IMR-90 (cell line): ENCODE measurements at regions not wholly inside any gene's neighbourhood (a gene's known extent, or its start where the extent isn't known, plus 50 kb on each side); places are given as distances from the start of the nearest gene placed in this dataset.

Experiments
- ATAC-seq: fragments of 200-7000 bp; cut with Tn5 transposase; 2 replicates; pipeline ENCODE4 v1.9.1; 2020; ENCODE audit warnings: low read depth, mild to moderate bottlenecking, moderate library complexity
- BruUV-seq: library from RNA; stranded (reverse); fragments of 400-500 nt; replicated peaks from 2 replicates; lab custom pipeline; 2021; lab: Mats Ljungman, UMichigan
- CTCF ChIA-PET: fragments of 300-600 bp; formaldehyde crosslinking; extraction: SDS; loops from one replicate; lab custom pipeline; 2021; ENCODE audit warnings: antibody characterized with exemption; lab: Yijun Ruan, JAX
- POLR2A ChIA-PET: fragments of 300-600 bp; sonication (Branson Sonifier 250); formaldehyde crosslinking; loops from one replicate; lab custom pipeline; 2022; ENCODE audit warnings: antibody characterized with exemption; ENCODE audit not compliant: unreplicated experiment; lab: Charles Lee
- DNase-seq: peaks from one replicate; pipeline ENCODE4 v3.0.0; 2013
- H2AFZ ChIP-seq: replicated peaks from 2 replicates; pipeline ENCODE3; 2013; ENCODE audit warnings: low read length, mild to moderate bottlenecking; ENCODE audit not compliant: poor library complexity
- H2AK5ac ChIP-seq: 2 replicates; pipeline ENCODE4 v1.6.1; 2013; ENCODE audit warnings: low read depth, low read length, inconsistent platforms
- H2AK9ac ChIP-seq: replicated peaks from 2 replicates; pipeline ENCODE3; 2013; ENCODE audit warnings: mild to moderate bottlenecking, low read depth, low read length, moderate library complexity; ENCODE audit not compliant: poor library complexity
- H2BK120ac ChIP-seq: 2 replicates; pipeline ENCODE4 v1.6.1; 2013; ENCODE audit warnings: low read depth, low read length, inconsistent platforms
- H2BK15ac ChIP-seq: 3 replicates; pipeline ENCODE4 v1.6.1; 2013; ENCODE audit warnings: low read depth, low read length, inconsistent platforms
- H2BK20ac ChIP-seq: 2 replicates; pipeline ENCODE4 v1.6.1; 2013; ENCODE audit warnings: low read depth, mild to moderate bottlenecking, inconsistent platforms, low read length, moderate library complexity
- H2BK5ac ChIP-seq: 2 replicates; pipeline ENCODE4 v1.6.1; 2013; ENCODE audit warnings: mild to moderate bottlenecking, low read depth, low read length, inconsistent platforms; ENCODE audit not compliant: poor library complexity, severe bottlenecking
- H3K14ac ChIP-seq: replicated peaks from 2 replicates; pipeline ENCODE4 v1.6.1; 2013; ENCODE audit warnings: low read depth, low read length, inconsistent platforms
- H3K18ac ChIP-seq: 2 replicates; pipeline ENCODE4 v1.6.1; 2013; ENCODE audit warnings: low read depth, low read length, control low read depth
- H3K23ac ChIP-seq: 2 replicates; pipeline ENCODE4 v1.6.1; 2013; ENCODE audit warnings: low read depth, low read length, inconsistent platforms
- H3K27ac ChIP-seq: 2 replicates; pipeline ENCODE4 v1.5.1; 2013; ENCODE audit warnings: mild to moderate bottlenecking, control low read depth, low read length; ENCODE audit not compliant: insufficient read depth
- H3K27me3 ChIP-seq: 2 replicates; pipeline ENCODE4 v1.6.1; 2013; ENCODE audit warnings: low read length; ENCODE audit not compliant: control insufficient read depth, insufficient read depth
- H3K36me3 ChIP-seq: 2 replicates; pipeline ENCODE4 v1.6.1; 2013; ENCODE audit warnings: low read length, mixed read lengths; ENCODE audit not compliant: control insufficient read depth, insufficient read depth
- H3K4ac ChIP-seq: 2 replicates; pipeline ENCODE4 v1.6.1; 2013; ENCODE audit warnings: low read depth, low read length, inconsistent platforms
- H3K4me1 ChIP-seq: 2 replicates; pipeline ENCODE4 v1.6.1; 2013; ENCODE audit warnings: low read length, mixed read lengths; ENCODE audit not compliant: control insufficient read depth, insufficient read depth
- H3K4me2 ChIP-seq: 2 replicates; pipeline ENCODE4 v1.6.1; 2013; ENCODE audit warnings: low read depth, mild to moderate bottlenecking, control low read depth, low read length, moderate library complexity
- H3K4me3 ChIP-seq: 2 replicates; pipeline ENCODE4 v1.5.1; 2013; ENCODE audit warnings: low read depth, mild to moderate bottlenecking, control low read depth, low read length, moderate library complexity; ENCODE audit not compliant: insufficient read depth
- H3K56ac ChIP-seq: 2 replicates; pipeline ENCODE4 v1.6.1; 2013; ENCODE audit warnings: low read length, inconsistent platforms; ENCODE audit not compliant: insufficient read depth; ENCODE audit errors: extremely low read depth
- H3K79me1 ChIP-seq, 2 experiments: 2 replicates each; pipeline ENCODE4 v1.6.1; 2013; ENCODE audit warnings: low read length in 2 of 2, inconsistent platforms in 1 of 2, low read depth in 1 of 2
- H3K9ac ChIP-seq: 2 replicates; pipeline ENCODE4 v1.6.1; 2013; ENCODE audit warnings: low read depth, low read length, control low read depth
- H3K9me1 ChIP-seq: 2 replicates; pipeline ENCODE4 v1.6.1; 2013; ENCODE audit warnings: low read length, inconsistent platforms; ENCODE audit not compliant: insufficient read depth
- H3K9me3 ChIP-seq: 2 replicates; pipeline ENCODE4 v1.6.1; 2013; ENCODE audit warnings: low read length; ENCODE audit not compliant: control insufficient read depth, insufficient read depth
- H4K20me1 ChIP-seq: 2 replicates; pipeline ENCODE4 v1.6.1; 2013; ENCODE audit warnings: low read length, inconsistent platforms; ENCODE audit not compliant: insufficient read depth
- H4K5ac ChIP-seq: 2 replicates; pipeline ENCODE4 v1.6.1; 2013; ENCODE audit warnings: mild to moderate bottlenecking, low read depth, low read length, control low read depth
- H4K8ac ChIP-seq, 2 experiments: 2 replicates each; pipeline ENCODE4 v1.6.1; 2013; ENCODE audit warnings: low read depth in 2 of 2, low read length in 2 of 2, control low read depth in 1 of 2, inconsistent platforms in 1 of 2
- H4K91ac ChIP-seq: 2 replicates; pipeline ENCODE4 v1.6.1; 2013; ENCODE audit warnings: low read depth, low read length, inconsistent platforms; ENCODE audit not compliant: insufficient read depth
- BHLHE40 ChIP-seq: fragments of 150-350 bp; IDR thresholded peaks from 2 replicates; pipeline ENCODE4 v1.6.1; 2016; ENCODE audit warnings: mild to moderate bottlenecking, low read depth, low read length
- CEBPB ChIP-seq: IDR thresholded peaks from 2 replicates; pipeline ENCODE4 v1.6.1; 2012; ENCODE audit warnings: low read depth, low read length, improper control_type of control experiment
- CHD1 ChIP-seq: IDR thresholded peaks from 2 replicates; pipeline ENCODE4 v1.6.1; 2012; ENCODE audit warnings: low read depth, low read length, improper control_type of control experiment
- MAZ ChIP-seq: IDR thresholded peaks from 2 replicates; pipeline ENCODE4 v1.6.1; 2012; ENCODE audit warnings: low read depth, mild to moderate bottlenecking, low read length, improper control_type of control experiment, moderate library complexity, borderline replicate concordance
- MXI1 ChIP-seq: IDR thresholded peaks from 2 replicates; pipeline ENCODE4 v1.6.1; 2012; ENCODE audit warnings: low read depth, mild to moderate bottlenecking, low read length, moderate library complexity, borderline replicate concordance
- NFE2L2 ChIP-seq: fragments of 150-350 bp; IDR thresholded peaks from 2 replicates; pipeline ENCODE4 v1.6.1; 2016; ENCODE audit warnings: low read depth, mild to moderate bottlenecking, low read length
- RCOR1 ChIP-seq: IDR thresholded peaks from 2 replicates; pipeline ENCODE4 v1.6.1; 2012; ENCODE audit warnings: mild to moderate bottlenecking, low read length, improper control_type of control experiment; ENCODE audit not compliant: insufficient replicate concordance
- RFX5 ChIP-seq: IDR thresholded peaks from 2 replicates; pipeline ENCODE4 v1.8.0; 2012; ENCODE audit warnings: low read depth, mild to moderate bottlenecking, low read length, moderate library complexity
- SMC3 ChIP-seq: fragments of 150-350 bp; IDR thresholded peaks from 2 replicates; pipeline ENCODE4 v1.6.1; 2016; ENCODE audit warnings: low read depth, mild to moderate bottlenecking, antibody characterized with exemption, low read length, moderate library complexity
- WGBS, 2 experiments: methylation state at CpG; one replicate each; pipeline versions ENCODE4 v1.1.5 to v1.1.7; 2013; ENCODE audit warnings: missing lambda C conversion rate in 2 of 2; ENCODE audit not compliant: insufficient read length in 1 of 2; ENCODE audit errors: extremely low coverage in 2 of 2; 5-methylcytosine and 5-hydroxymethylcytosine counted together
- dilution Hi-C: fragments of 300-500 bp; cut with HindIII; formaldehyde crosslinking; loops from one replicate; pipeline ENCODE4 v1.14.3; 2018; ENCODE audit warnings: low sequenced_read_pairs; ENCODE audit not compliant: unreplicated experiment
- in situ Hi-C: fragments of 300-500 bp; cut with MboI; formaldehyde crosslinking; loops from 3 replicates; pipeline ENCODE4 v1.14.3; 2019; ENCODE audit warnings: low sequenced_read_pairs, inconsistent platforms, mixed read lengths
- intact Hi-C: fragments of 100-400 bp; cut with micrococcal nuclease; formaldehyde crosslinking; loops from 2 replicates; pipeline ENCODE4 v1.10.0; 2022
- TF ChIP-seq, protein P1 (sequence below): conservative IDR thresholded peaks from 2 replicates; pipeline ENCODE4 v1.5.1; 2012; ENCODE audit warnings: mild to moderate bottlenecking, low read depth, low read length, improper control_type of control experiment

DNA sequence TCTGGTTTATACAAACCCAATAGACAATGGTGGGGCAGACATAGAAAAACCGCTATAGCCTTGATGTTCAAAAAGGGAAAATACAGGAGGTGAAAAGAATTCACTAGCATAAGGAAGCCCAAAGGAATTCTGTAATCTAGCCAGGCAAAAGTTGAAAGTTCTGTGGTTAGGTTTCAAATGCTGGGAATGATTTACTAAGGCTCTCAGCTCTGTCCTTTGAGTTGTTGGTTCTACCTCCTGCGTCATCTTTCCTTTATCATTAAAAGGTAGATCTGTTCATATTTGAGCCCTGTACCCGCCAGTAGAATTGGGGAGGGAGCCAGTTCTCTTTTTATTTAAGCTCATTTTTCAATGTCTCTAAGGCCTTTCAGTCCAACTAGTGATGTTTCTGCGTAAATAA is 866.5 kb downstream of the IGSF11 start:
- no peak overlapping the region for H3K14ac ChIP-seq
- in situ Hi-C loops (no loop called here), dilution Hi-C loops (no loop called here), intact Hi-C loops (no loop called here)
- no peak overlapping the region for H4K8ac ChIP-seq
- H3K9me3 ChIP-seq: peaks cover 1% of the 10 kb centered on the region; the same call in 1 of the 2 replicates
- H3K79me1 ChIP-seq: no peaks in the 10 kb centered on the region
- ChIA-PET CTCF (no interaction called here), POLR2A (no interaction called here)
- no peak overlapping the region for H4K91ac ChIP-seq
- no peak overlapping the region for H2AK5ac ChIP-seq
- no TSS peak for BruUV-seq
- H3K9me1 ChIP-seq: no peaks in the 10 kb centered on the region
- H2AK9ac ChIP-seq: no peak overlapping the region
- ATAC-seq (no peak), DNase-seq (no peak)
- H3K36me3 ChIP-seq: no peaks in the 10 kb centered on the region
- H3K4ac ChIP-seq: no peak overlapping the region
- no peaks in the 10 kb centered on the region for H3K4me1 ChIP-seq
- no peak overlapping the region for H2AFZ ChIP-seq
- WGBS, 2 experiments: no CpG with 5 or more reads among the region's 4 CpGs
- H3K4me2 ChIP-seq: no peak overlapping the region
- no peak overlapping the region for H2BK15ac ChIP-seq
- H3K9ac ChIP-seq: no peak overlapping the region
- H2BK20ac ChIP-seq: no peak overlapping the region
- H2BK120ac ChIP-seq: no peak overlapping the region
- TF ChIP-seq RCOR1: no peak
- no peak for TF ChIP-seq CEBPB
- no peak for TF ChIP-seq MXI1
- no peak for TF ChIP-seq SMC3
- TF ChIP-seq RFX5: no peak
- no peak for TF ChIP-seq CHD1
- no peak for TF ChIP-seq MAZ
- no peak for TF ChIP-seq NFE2L2
- TF ChIP-seq, protein P1, sequence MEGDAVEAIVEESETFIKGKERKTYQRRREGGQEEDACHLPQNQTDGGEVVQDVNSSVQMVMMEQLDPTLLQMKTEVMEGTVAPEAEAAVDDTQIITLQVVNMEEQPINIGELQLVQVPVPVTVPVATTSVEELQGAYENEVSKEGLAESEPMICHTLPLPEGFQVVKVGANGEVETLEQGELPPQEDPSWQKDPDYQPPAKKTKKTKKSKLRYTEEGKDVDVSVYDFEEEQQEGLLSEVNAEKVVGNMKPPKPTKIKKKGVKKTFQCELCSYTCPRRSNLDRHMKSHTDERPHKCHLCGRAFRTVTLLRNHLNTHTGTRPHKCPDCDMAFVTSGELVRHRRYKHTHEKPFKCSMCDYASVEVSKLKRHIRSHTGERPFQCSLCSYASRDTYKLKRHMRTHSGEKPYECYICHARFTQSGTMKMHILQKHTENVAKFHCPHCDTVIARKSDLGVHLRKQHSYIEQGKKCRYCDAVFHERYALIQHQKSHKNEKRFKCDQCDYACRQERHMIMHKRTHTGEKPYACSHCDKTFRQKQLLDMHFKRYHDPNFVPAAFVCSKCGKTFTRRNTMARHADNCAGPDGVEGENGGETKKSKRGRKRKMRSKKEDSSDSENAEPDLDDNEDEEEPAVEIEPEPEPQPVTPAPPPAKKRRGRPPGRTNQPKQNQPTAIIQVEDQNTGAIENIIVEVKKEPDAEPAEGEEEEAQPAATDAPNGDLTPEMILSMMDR: no peak
- TF ChIP-seq BHLHE40: no peak
- H3K27ac ChIP-seq: no peak overlapping the region
- no peak overlapping the region for H3K18ac ChIP-seq
- no peak overlapping the region for H4K5ac ChIP-seq
- no peaks in the 10 kb centered on the region for H4K20me1 ChIP-seq
- no peak overlapping the region for H3K56ac ChIP-seq
- no peaks in the 10 kb centered on the region for H3K27me3 ChIP-seq
- no peak overlapping the region for H3K23ac ChIP-seq
- H3K4me3 ChIP-seq: no peak overlapping the region
- H2BK5ac ChIP-seq: no peak overlapping the region
